ENCODE measurements at regions not wholly inside any gene's neighbourhood (a gene's known extent, or its start where the extent isn't known, plus 50 kb on each side); places are given as distances from the start of the nearest gene placed in this dataset.

GRCh38 chr5:155113888-155114287 is 100.3 kb downstream of the KIF4B start:
- ChIA-PET CTCF (no interaction called here), POLR2A (no interaction called here)
- 60% methylated on average over 3 of the region's 3 CpGs for WGBS (ENCODE audit: missing lambda C conversion rate)
- Histone ChIP-seq H3K4me1 (no peaks in the 10 kb centered on the region), H3K27ac (no peak overlapping the region), H3K4me2 (no peak overlapping the region), H3K9me3 (no peaks in the 10 kb centered on the region), H3K4me3 (no peak overlapping the region)
- TF ChIP-seq SMC3 (IDR thresholded peaks at IDR 0.05): no peak
- TF ChIP-seq FOXS1 (CRISPR knock-in tag; IDR thresholded peaks at IDR 0.05): no peak
- TF ChIP-seq REST (IDR thresholded peaks at IDR 0.05): no peak
- TF ChIP-seq ZSCAN20 (CRISPR knock-in tag; IDR thresholded peaks at IDR 0.05): no peak
- no peak for TF ChIP-seq NR3C1 (IDR thresholded peaks at IDR 0.05)
- no peak for TF ChIP-seq RARB (CRISPR knock-in tag; IDR thresholded peaks at IDR 0.05)
- no peak for TF ChIP-seq POLR2AphosphoS2 (conservative IDR thresholded peaks at IDR 0.05; ENCODE audit: low read length)
- TF ChIP-seq ATOH8 (CRISPR knock-in tag; IDR thresholded peaks at IDR 0.05; ENCODE audit: low read depth): no peak
- TF ChIP-seq MAFK (IDR thresholded peaks at IDR 0.05; ENCODE audit: partially characterized antibody): no peak
- TF ChIP-seq GATA3 (IDR thresholded peaks at IDR 0.05; ENCODE audit: borderline replicate concordance): no peak
- no peak for TF ChIP-seq E2F6 (IDR thresholded peaks at IDR 0.05; ENCODE audit: borderline replicate concordance, low read depth)
- no peak for TF ChIP-seq RCOR1 (IDR thresholded peaks at IDR 0.05; ENCODE audit: low read depth, low read length)
- FAIRE-seq (no peak), DNase-seq (ENCODE audit: low read depth in 1 of 2, low spot score in 1 of 2) (no peak), ATAC-seq (no peak)

GRCh38 chr5:155114655-155115054 is 101.1 kb downstream of the KIF4B start:
- ChIA-PET POLR2A (no interaction called here), CTCF (no interaction called here)
- no peak for ATAC-seq
- no peak overlapping the region for H3K27ac ChIP-seq
- H3K4me3 ChIP-seq: no peak overlapping the region
- DNase-seq (ENCODE audit: low read depth in 1 of 2, low spot score in 1 of 2): no peak
- WGBS (ENCODE audit: missing lambda C conversion rate): 73% methylated on average over 14 of the region's 25 CpGs
- no peaks in the 10 kb centered on the region for H3K9me3 ChIP-seq
- H3K4me2 ChIP-seq: no peak overlapping the region
- no peak for FAIRE-seq
- H3K4me1 ChIP-seq: no peaks in the 10 kb centered on the region
- TF ChIP-seq KDM1A (IDR thresholded peaks at IDR 0.05; ENCODE audit: low read depth): no peak
- TF ChIP-seq POLR2A (IDR thresholded peaks at IDR 0.05; ENCODE audit: low read length): no peak

- H3K4me3 ChIP-seq: no peak overlapping the region
- ATAC-seq (no peak), FAIRE-seq (no peak), DNase-seq (ENCODE audit: low read depth in 1 of 2, low spot score in 1 of 2) (no peak)
- no peaks in the 10 kb centered on the region for H3K9me3 ChIP-seq
- H3K4me2 ChIP-seq: no peak overlapping the region
- ChIA-PET CTCF (interaction anchor here (1.5 kb wide), 1 partner anchor 22 kb away, joined by 3 read pairs; no protein-coding TSS in a partner anchor), POLR2A (no interaction called here)
- 54% methylated on average over 13 of the region's 13 CpGs for WGBS (ENCODE audit: missing lambda C conversion rate)
- H3K27ac ChIP-seq: no peak overlapping the region
- no peaks in the 10 kb centered on the region for H3K4me1 ChIP-seq
- TF ChIP-seq RNF2 (IDR thresholded peaks at IDR 0.05; ENCODE audit: borderline replicate concordance, low read depth) (no peak), FOSB (CRISPR knock-in tag; IDR thresholded peaks at IDR 0.05) (no peak), CBX8 (IDR thresholded peaks at IDR 0.05) (no peak), GATA3 (IDR thresholded peaks at IDR 0.05; ENCODE audit: borderline replicate concordance) (no peak), EHF (CRISPR knock-in tag; IDR thresholded peaks at IDR 0.05) (no peak), NPAS2 (CRISPR knock-in tag; IDR thresholded peaks at IDR 0.05; ENCODE audit: borderline replicate concordance) (no peak), E2F6 (IDR thresholded peaks at IDR 0.05; ENCODE audit: borderline replicate concordance, low read depth) (no peak), MAX (IDR thresholded peaks at IDR 0.05) (no peak), BCL3 (IDR thresholded peaks at IDR 0.05) (no peak), ZSCAN20 (CRISPR knock-in tag; IDR thresholded peaks at IDR 0.05) (no peak), SREBF2 (IDR thresholded peaks at IDR 0.05) (no peak), MAZ (IDR thresholded peaks at IDR 0.05; ENCODE audit: borderline replicate concordance, low read depth, low read length) (no peak), HEYL (CRISPR knock-in tag; IDR thresholded peaks at IDR 0.05) (no peak), NR3C1 (IDR thresholded peaks at IDR 0.05) (no peak), JUNB (IDR thresholded peaks at IDR 0.05) (no peak), RFX5 (IDR thresholded peaks at IDR 0.05) (no peak), MAFK (IDR thresholded peaks at IDR 0.05; ENCODE audit: partially characterized antibody) (no peak), USF2 (IDR thresholded peaks at IDR 0.05) (no peak)
Measured at GRCh38 chr5:155116456-155117251, 103.1 kb downstream of the KIF4B start.

Data from A549 (cell line).